ENCODE measurements at regions not wholly inside any gene's neighbourhood (a gene's known extent, or its start where the extent isn't known, plus 50 kb on each side); places are given as distances from the start of the nearest gene placed in this dataset.

- no peak for TF ChIP-seq EZH2 (IDR thresholded peaks at IDR 0.05; ENCODE audit: insufficient read depth, low read length)
- TF ChIP-seq, protein P1, sequence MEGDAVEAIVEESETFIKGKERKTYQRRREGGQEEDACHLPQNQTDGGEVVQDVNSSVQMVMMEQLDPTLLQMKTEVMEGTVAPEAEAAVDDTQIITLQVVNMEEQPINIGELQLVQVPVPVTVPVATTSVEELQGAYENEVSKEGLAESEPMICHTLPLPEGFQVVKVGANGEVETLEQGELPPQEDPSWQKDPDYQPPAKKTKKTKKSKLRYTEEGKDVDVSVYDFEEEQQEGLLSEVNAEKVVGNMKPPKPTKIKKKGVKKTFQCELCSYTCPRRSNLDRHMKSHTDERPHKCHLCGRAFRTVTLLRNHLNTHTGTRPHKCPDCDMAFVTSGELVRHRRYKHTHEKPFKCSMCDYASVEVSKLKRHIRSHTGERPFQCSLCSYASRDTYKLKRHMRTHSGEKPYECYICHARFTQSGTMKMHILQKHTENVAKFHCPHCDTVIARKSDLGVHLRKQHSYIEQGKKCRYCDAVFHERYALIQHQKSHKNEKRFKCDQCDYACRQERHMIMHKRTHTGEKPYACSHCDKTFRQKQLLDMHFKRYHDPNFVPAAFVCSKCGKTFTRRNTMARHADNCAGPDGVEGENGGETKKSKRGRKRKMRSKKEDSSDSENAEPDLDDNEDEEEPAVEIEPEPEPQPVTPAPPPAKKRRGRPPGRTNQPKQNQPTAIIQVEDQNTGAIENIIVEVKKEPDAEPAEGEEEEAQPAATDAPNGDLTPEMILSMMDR (IDR thresholded peaks at IDR 0.05; ENCODE audit: insufficient read depth, low read depth, low read length): no peak
Measured at GRCh38 chr1:215406927-215407326, 160.2 kb upstream of the KCTD3 start.

All from astrocyte (in vitro differentiated cells and primary cell).